Testis (tissue), 2 donors: ENCODE measurements at regions not wholly inside any gene's neighbourhood (a gene's known extent, or its start where the extent isn't known, plus 50 kb on each side); places are given as distances from the start of the nearest gene placed in this dataset.

Experiments
- DNase-seq: peaks from one replicate; pipeline ENCODE4 v3.0.0-alpha.2; 2019
- H3K27ac ChIP-seq, 2 donors: fragments of 200-600 bp; sonication (generic); one replicate each; pipeline ENCODE4 v1.5.1; 2019
- H3K27me3 ChIP-seq: fragments of 200-600 bp; sonication (generic); one replicate; pipeline ENCODE4 v1.5.1; 2019
- H3K36me3 ChIP-seq: fragments of 200-600 bp; sonication (generic); one replicate; pipeline ENCODE4 v1.5.1; 2017; ENCODE audit warnings: low read depth; ENCODE audit errors: missing control alignments
- H3K4me1 ChIP-seq: fragments of 200-600 bp; sonication (generic); one replicate; pipeline ENCODE4 v1.5.1; 2019
- H3K4me3 ChIP-seq, 2 donors: fragments of 200-600 bp; sonication (generic); one replicate each; pipeline ENCODE4 v1.5.1; 2017 to 2019
- H3K9me3 ChIP-seq: fragments of 200-600 bp; sonication (generic); one replicate; pipeline ENCODE4 v1.5.1; 2017
- POLR2A ChIP-seq: fragments of 450-650 bp; IDR thresholded peaks from one replicate; pipeline ENCODE4 v1.6.1; 2017; ENCODE audit warnings: antibody characterized with exemption, mild to moderate bottlenecking, moderate library complexity
- WGBS, 2 donors: methylation state at CpG; one replicate each; pipeline ENCODE4 v1.1.5; 2018; 5-methylcytosine and 5-hydroxymethylcytosine counted together
- intact Hi-C: fragments of 100-400 bp; cut with DNase I; formaldehyde crosslinking; loops from one replicate; pipeline ENCODE4 v1.15.1; 2023; ENCODE audit warnings: low total_unique reads
- TF ChIP-seq, protein P1 (sequence below), 3 experiments: fragments of 450-650 bp in 2 of 3; fragments of 200-600 bp in 1 of 3; sonication (generic) in 1 of 3; IDR thresholded peaks; one replicate each; pipeline ENCODE4 v1.5.1; 2016 to 2019; ENCODE audit warnings: antibody characterized with exemption in 3 of 3, mild to moderate bottlenecking in 2 of 3, moderate library complexity in 1 of 3

DNA sequence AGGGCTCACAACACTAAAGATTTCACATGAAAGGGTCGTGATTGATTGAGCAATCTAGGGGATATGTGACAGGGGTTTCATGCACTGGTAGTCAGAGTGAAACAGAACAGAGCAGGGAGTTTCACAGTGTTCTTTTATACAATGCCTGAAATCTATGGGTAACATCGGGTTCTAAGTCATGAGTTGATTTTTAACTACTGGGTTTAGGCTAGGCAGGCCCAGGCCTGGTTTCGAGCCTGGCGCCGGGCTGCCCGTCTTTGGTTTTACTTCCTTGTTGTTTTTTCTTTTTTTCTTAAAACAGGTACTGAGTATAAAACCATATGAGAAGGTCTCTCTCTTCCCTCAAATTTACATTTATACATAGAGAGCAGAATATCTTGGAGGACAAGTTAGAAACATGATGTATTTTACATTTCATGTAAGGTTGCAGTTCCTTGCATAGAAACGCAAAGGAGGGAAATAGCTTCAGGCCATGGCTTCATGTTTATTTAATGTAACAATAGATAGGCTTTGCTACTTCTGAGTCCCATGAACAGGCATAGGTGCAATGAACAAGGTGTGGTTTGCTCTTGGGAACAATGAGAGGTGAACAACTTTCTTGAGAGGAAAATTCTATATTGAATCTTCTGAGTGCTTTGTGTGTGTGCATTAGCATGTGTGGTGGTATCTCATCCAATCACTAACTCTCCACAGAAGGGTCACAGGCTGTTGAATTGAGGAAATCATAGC lies 128.9 kb upstream of the RXFP2 start:
- intact Hi-C loops: no loop called here
- 90 to 96% methylated on average over 7 of the region's 7 CpGs for WGBS, 2 donors
- Histone ChIP-seq H3K36me3 (no peaks in the 10 kb centered on the region), H3K4me3 (no peak overlapping the region), H3K27me3 (no peaks in the 10 kb centered on the region), H3K4me1 (no peaks in the 10 kb centered on the region), H3K9me3 (no peaks in the 10 kb centered on the region), H3K27ac (no peak overlapping the region)
- no peak for DNase-seq
- TF ChIP-seq POLR2A: no peak
- TF ChIP-seq, protein P1, sequence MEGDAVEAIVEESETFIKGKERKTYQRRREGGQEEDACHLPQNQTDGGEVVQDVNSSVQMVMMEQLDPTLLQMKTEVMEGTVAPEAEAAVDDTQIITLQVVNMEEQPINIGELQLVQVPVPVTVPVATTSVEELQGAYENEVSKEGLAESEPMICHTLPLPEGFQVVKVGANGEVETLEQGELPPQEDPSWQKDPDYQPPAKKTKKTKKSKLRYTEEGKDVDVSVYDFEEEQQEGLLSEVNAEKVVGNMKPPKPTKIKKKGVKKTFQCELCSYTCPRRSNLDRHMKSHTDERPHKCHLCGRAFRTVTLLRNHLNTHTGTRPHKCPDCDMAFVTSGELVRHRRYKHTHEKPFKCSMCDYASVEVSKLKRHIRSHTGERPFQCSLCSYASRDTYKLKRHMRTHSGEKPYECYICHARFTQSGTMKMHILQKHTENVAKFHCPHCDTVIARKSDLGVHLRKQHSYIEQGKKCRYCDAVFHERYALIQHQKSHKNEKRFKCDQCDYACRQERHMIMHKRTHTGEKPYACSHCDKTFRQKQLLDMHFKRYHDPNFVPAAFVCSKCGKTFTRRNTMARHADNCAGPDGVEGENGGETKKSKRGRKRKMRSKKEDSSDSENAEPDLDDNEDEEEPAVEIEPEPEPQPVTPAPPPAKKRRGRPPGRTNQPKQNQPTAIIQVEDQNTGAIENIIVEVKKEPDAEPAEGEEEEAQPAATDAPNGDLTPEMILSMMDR (IDR thresholded peaks at IDR 0.05): no peak

DNA sequence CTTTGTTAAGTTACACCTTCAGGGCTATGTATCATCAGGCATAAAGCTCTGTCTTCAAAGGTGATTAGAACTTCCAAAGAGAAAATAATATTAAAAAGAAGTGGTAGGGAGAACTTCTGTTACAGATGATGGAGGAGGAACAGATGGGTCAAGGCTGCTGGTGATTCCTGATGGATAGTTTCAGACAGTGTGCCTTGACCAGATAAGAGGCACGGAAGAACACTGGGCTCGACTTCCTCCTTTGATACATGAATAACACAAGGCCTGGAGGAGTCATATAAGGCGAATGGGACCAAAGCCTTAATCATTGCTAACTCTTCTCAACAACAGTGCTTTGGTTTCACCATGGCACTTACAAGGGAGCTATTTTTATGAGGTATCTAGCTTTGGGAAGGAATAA lies 128.1 kb upstream of the RXFP2 start:
- no peak overlapping the region for H3K27ac ChIP-seq
- H3K4me3 ChIP-seq: no peak overlapping the region
- no peaks in the 10 kb centered on the region for H3K4me1 ChIP-seq
- intact Hi-C loops: no loop called here
- H3K36me3 ChIP-seq: no peaks in the 10 kb centered on the region
- TF ChIP-seq POLR2A: no peak
- TF ChIP-seq, protein P1 (IDR thresholded peaks at IDR 0.05): no peak
- H3K27me3 ChIP-seq: no peaks in the 10 kb centered on the region
- no peaks in the 10 kb centered on the region for H3K9me3 ChIP-seq
- DNase-seq: no peak
- WGBS, 2 donors: 47 to 61% methylated on average over 3 of the region's 3 CpGs

DNA sequence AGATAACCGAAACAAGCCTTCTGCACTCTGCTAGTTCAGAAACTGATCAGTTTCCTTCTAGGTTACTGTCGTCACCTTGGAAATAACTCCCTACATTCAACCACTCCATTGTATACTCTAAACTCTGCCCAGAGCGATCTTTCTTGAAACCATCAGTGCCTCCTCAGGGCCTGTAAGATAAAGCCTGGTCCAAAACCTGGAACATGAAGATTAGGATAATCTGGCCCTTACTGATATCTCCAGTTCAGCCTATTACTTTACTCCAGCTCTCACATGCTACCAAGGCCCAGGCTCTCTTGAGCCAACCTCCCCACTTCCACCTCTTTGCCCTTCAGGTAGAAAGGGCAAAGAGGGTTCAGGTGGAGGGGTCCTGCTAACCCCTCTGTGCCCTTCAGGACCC lies 125.3 kb upstream of the RXFP2 start:
- TF ChIP-seq, protein P1 (IDR thresholded peaks at IDR 0.05): no peak
- no peak for TF ChIP-seq POLR2A
- Histone ChIP-seq H3K4me1 (no peaks in the 10 kb centered on the region), H3K27ac (no peak overlapping the region), H3K36me3 (no peaks in the 10 kb centered on the region), H3K9me3 (no peaks in the 10 kb centered on the region), H3K27me3 (no peaks in the 10 kb centered on the region), H3K4me3 (no peak overlapping the region)
- WGBS, 2 donors: 98 to 100% methylated on average over 3 of the region's 3 CpGs
- no peak for DNase-seq
- intact Hi-C loops: no loop called here

DNA sequence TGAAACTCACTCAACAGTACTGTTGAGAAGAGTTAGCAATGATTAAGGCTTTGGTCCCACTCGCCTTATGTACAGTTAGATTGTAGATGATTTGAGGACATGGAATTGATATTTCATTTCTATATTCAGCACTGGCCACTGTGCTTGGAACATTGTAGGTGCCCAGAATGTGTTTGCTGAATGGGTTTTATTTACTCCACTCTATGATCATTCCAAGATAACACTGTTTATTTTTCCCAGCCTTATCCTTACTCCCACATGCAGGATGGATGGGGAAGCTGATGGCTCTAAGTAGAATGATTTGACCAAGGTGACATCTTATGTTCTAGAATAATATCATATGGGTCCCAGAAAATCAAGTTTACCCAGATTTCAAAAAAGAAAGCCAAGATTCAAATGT lies 124.6 kb upstream of the RXFP2 start:
- H3K4me3 ChIP-seq: no peak overlapping the region
- H3K36me3 ChIP-seq: no peaks in the 10 kb centered on the region
- no peaks in the 10 kb centered on the region for H3K4me1 ChIP-seq
- intact Hi-C loops: no loop called here
- no peaks in the 10 kb centered on the region for H3K27me3 ChIP-seq
- H3K27ac ChIP-seq: no peak overlapping the region
- WGBS, 2 donors: 90 to 91% methylated on average over 1 of the region's 1 CpG
- no peak for DNase-seq
- no peak for TF ChIP-seq POLR2A
- TF ChIP-seq, protein P1 (IDR thresholded peaks at IDR 0.05): no peak
- H3K9me3 ChIP-seq: no peaks in the 10 kb centered on the region

DNA sequence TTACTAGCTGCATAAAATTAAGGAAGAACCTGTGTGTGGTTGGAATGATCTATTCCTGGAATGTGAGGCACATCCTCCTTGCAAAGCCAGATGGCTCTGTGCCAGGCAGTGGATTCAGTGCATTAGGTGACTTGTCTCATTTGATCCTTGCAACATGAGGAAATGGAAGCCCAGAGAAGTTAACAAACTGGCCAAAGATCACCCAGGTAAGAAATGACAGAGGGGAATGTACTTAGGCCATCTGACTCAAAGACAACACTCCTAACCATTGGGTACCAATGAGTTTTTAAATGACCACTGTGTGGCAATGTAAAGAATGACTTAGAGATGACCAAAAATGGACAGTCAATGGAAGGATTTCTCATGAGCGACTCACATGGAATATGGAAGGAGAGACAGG lies 114.2 kb upstream of the RXFP2 start:
- no peaks in the 10 kb centered on the region for H3K36me3 ChIP-seq
- 89 to 100% methylated on average over 1 of the region's 1 CpG for WGBS, 2 donors

More for the DNA sequence above, 114.2 kb upstream of the RXFP2 start:
- Histone ChIP-seq H3K9me3 (no peaks in the 10 kb centered on the region), H3K4me1 (no peaks in the 10 kb centered on the region), H3K27me3 (no peaks in the 10 kb centered on the region), H3K4me3 (no peak overlapping the region), H3K27ac (no peak overlapping the region)
- no peak for TF ChIP-seq POLR2A
- TF ChIP-seq, protein P1 (IDR thresholded peaks at IDR 0.05): no peak
- intact Hi-C loops: no loop called here
- DNase-seq: no peak
